Smooth muscle cell of the brain vasculature (primary cell): ENCODE measurements at regions not wholly inside any gene's neighbourhood (a gene's known extent, or its start where the extent isn't known, plus 50 kb on each side); places are given as distances from the start of the nearest gene placed in this dataset.

Experiments
- DNase-seq: peaks from one replicate; pipeline ENCODE4 v3.0.0-alpha.2; 2012; ENCODE audit warnings: low read depth, low spot score

DNA sequence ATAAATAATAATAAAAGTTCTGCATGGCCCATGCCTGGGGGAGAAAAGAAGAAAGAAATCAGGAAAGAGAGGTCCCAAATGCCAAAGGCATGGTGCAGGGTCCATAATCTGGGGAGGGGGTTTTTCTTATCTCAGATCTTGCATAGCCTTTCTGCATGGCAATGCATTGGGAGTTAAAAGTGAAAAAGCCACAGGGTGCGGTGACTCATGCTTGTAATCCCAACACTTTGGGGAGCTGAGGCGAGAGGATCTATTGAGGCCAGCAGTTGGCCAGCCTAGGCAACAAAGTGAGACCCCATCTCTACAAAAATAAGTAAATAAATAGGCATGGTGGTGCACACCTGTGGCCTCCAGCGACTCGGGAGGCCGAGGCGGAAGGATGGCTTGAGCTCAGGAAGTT, 76.8 kb upstream of the GATA2 start:
- DNase-seq, result no peak

DNA sequence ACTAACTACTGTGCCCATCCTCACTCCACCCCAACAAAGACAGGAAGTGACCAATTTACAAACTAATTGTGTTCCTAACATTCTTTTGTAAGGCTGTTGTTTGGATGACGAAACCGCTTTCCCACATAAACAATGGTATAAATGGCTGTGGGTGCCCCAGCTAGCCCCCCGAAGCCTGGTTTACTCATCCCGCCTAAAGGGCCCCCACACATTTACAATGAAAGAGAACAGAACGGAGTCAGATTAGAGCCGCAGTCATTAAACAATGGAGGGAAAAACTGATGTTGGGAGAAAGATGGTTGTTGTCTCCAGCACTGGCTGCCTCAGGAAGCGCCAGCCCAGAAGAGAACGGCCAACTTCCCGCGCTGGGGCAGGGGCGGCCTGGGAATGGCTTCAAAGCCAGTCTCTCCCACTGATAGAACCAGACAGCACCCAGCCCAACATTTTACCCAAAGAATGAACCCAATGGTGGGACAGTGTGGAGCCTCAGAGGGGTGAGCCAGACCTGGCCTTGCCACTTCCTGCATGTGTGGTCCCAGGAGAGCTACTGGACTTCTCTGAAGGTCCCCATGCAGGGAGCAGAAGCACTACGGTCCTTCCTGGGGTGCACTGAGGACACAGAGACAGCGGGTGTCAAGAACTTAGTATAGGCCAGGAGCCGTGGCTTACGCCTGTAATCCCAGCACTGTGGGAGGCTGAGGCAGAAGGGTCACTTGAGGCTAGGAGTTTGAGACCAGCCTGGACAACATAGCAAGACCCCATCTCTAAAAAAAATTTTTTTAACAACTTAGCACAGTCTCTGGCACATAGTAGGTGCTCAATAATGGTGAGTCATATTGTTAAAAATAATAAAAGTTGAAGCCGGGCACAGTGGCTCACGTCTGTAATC, 75.8 kb upstream of the GATA2 start:
- DNase-seq, result no peak

DNA sequence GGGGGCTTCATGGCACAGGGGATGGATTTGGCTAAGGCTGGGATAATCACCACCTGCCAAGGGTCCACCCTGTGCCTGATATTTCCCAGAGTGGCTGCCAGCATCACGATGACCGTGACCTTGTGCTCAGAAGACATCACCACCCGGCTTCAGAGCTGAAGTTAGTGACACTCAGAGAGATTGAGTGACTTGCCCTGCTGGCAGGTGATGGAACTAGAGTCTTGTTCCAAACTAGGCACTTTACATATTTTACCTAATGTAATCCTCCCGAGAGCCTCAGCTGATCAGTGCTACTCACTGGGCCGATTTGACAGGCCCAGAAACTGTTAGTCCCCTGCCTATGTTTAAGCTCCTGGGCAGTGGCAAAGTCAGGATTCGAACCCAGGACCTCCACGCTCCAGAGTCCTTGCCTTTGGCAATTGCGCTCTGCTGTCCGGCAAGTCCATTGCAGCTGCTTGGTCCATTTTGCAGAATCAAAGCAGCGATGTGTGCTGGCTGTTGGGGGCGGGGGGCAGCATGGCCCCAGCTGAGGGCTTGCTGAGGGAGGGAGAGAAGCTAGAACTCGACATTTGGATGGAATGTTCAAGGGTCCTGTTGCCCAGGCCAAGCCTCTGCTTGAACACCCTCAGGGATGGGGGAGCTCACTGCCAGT, 74.8 kb upstream of the GATA2 start:
- DNase-seq, result no peak

DNA sequence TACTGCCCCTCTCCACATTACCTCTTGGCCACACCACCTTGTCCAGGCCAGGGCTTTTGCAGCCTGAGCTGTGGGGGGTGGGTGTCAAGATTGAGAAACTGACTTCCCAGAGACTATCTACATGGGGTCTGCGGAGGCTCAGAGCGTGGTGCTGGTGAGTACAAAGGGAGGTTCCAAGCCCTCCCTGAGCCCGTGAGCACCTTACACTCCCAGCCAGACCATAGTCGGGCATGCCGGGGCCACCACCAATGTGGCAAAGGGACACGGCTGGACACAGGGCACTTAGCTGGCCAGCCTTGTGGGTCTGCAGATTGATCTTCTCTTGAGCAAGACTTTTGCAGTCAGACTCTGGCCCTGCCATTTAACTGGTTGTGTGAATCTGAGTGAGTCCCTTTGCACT, 74.1 kb upstream of the GATA2 start:
- no peak for DNase-seq

DNA sequence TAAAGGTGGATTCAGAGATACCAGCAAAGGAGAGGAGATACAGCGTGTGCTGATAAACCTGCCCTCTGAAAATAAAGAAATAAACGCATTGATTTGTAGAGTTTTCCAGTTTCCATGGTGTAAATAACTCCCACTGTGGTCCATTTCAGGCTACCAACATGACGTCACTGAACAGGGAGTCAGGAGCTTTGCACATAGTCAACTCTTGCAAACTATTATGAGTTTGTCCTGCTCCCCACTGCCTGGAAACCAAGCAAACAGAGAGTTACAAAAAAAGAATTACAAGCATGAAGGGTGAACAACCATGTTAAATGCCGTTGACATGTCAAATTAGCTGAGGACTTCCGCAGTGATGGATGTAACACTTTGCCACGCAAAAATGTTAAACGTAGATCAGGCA, 70.4 kb upstream of the GATA2 start:
- no peak for DNase-seq

DNA sequence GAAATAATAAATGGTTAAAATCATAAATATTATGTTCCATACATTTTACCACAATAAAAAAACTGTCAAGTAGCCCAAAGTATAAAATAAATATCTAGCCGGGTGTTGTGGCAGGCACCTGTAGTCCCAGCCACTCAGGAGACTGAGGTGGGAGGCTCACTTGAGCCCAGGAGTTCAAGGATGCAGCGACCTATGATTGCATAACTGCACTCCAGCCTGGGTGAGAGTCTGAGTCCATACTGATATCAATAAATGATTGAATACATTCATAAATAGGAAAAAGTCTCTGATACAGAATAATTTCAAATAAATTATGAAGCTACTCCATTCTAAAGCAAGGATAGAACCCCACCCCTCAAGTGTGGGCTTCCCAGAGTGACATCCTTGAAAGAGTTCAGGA, 68.5 kb upstream of the GATA2 start:
- DNase-seq, result no peak

DNA sequence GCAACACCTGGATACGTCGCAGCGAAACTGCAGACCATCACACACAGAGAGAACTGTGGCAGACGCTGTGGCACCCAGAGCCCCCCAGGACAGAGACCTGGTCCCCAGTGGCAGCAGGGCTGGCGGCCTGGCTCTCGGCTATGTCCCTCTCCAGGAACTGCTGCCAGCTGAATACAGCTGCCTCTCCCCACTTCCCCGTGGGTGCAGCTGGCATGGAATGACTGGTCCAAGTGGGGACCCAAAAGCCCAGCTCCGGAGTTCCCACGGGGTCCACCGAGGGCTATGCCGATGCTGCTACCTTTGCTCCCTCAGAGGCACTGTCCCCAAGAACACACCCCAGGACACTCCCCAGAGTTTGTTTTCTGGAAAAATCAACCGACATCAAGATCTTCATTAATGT, 67.8 kb upstream of the GATA2 start:
- no peak for DNase-seq

DNA sequence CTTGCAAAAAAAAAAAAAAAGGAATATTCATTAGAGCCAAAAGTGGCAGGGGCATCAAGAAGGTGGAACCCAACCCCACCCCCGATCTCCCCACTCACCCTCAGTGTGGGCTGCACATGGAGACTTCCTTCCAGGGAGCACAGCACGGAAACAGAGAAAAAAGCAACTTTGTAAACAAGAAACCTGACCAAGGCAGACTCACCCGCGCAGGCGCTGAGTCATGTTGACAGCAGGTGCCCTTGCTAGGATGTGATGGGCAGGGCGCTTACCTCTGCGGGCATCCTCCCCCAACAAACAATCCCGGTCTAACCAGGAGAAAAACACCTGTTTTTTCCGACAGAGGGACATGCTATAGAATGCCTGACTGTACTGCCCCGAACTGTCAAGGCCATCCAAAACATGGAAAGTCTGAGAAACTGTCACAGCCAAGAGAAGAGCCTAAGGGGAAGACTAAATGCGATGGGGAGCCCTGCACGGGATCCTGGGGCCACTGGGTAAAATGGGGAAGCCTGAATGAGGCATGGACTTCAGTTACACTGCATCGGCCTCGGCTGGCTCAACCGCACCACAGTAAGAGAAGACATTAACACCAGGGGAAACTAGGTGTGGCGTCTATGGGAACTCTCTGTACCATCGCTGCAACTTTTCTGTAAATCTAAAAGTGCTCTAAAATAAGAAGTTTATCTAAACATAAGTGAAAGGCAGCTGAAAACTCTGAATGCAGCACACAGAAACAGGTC, 66.7 kb upstream of the GATA2 start:
- no peak for DNase-seq

DNA sequence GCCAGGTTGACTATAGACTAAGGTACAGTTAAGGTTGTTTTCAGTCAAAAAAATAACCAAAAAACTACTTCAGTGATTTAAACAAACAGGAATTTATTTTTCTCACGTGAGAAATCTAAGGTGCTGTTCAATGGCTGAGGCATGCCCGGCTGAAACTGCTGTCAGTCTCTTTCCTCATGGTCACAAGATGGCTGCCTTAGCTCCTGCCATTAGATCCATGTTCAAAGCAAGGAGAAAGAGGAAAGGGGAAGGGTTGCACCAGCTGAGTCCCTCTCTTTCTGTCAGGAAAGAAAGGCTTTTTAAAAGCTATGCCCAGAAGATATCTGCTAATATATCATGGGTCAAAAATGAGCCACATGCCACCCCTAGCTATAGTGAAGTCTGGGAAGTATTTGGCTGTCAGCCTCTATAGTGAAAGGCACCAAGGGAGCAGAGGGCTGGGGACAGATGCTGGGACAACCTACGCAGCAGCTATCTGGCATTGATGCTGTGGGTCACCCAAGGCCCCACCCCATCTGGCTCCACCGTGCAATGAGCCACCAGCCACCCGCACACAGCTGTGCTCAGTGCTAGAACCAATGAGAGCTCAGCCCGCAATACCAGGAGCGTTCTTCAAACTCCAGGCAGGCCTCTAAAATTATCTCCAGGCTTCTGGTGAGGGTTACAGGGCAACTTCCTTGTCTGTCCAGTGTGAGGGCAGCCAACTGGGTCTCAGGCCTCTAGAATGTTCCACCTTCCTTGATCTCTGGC, 64.7 kb upstream of the GATA2 start:
- no peak for DNase-seq

DNA sequence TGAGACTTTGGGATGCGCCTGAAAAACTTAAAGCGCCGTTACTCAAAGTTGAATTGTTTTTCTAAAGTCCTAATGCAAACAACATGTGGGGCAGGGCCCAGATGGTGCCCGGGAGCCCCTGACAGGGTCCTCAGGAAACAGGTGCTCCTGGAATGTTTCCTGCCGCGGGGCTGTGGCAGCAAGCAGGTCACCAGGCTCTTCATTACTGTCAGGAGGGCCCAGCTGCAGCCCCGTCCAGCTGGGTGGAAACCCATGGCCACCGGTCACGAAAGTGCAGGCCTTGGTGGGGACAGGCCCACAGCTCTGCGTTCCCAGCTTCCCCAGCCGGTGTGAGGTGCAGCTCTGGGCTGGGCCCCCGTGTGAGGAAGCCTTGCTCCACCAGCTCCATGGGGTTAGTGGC, 63.9 kb upstream of the GATA2 start:
- no peak for DNase-seq

DNA sequence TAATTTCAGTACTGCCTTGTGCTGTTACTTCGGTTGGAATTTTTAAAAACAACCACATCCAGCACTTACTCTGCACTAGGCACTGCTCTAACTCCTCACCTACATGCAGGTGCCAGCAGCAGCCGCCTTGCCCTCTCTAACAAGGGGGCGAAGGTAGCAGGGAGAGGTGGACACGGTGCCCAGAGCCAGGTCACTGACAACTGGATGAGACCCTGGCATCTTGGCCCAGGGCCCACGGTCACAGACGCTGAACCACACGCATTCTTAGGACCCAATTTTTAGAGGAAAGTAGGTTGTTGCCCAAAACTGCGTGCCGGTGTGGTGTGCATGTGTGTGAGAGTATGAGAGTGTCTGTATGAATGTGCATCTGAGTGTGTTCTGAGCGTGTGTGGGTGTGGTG, 63.4 kb upstream of the GATA2 start:
- DNase-seq, result no peak

DNA sequence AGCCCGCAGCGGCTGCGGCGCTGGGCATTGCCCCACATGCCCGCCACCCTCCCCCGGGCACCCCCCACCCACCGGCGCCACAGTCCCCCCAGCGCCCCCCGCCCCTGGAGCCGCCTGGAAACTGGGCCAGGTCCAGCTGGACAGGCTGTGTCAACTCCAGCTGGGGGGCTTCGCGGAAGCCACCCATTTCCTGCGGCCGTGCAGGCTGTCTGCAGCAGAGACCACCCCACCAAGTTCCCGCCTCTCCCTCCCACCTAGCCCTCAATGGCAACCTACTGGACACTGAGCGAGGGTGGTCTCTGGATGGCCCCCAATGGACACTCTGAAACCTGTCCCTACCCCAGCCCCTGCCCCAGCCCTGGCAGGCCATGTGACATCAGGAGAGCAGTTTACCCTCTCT, 62.8 kb upstream of the GATA2 start:
- no peak for DNase-seq

DNA sequence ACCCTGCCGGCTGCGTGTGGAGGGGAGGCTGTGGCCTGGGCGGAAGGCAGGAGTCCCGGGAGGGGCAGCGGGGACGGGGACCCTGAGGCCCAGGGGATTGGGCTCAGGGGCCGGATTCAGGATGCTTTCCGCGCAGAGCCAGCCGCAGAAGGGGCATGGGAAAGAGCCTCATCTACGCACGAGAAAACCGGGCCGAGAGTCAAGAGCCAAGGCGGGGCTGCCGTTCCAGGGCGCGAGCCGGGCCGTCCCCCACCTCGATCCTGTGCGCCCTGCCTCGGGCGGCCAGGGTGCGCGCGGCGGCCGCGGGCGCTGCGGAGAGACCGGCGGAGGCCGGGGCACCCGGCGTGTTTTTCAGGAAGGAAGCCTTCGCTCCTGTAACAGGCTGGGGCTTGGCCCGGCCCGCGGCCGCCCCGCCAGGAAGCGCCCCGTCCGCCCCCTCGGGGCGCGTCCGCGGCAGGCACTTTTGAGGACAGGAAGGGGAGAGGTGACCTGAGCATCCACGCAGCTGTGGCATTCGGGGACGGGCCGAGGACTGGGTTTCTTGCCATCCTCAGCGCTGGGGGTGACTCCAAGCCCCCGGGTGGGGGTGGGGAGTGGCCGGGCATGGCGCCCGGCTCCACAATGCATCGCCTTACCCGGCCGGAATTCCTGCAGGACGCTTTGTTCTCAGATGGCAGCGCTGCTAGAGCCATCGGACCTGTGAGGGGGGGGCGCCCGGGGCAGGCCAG, 62.3 kb upstream of the GATA2 start:
- DNase-seq, result no peak

DNA sequence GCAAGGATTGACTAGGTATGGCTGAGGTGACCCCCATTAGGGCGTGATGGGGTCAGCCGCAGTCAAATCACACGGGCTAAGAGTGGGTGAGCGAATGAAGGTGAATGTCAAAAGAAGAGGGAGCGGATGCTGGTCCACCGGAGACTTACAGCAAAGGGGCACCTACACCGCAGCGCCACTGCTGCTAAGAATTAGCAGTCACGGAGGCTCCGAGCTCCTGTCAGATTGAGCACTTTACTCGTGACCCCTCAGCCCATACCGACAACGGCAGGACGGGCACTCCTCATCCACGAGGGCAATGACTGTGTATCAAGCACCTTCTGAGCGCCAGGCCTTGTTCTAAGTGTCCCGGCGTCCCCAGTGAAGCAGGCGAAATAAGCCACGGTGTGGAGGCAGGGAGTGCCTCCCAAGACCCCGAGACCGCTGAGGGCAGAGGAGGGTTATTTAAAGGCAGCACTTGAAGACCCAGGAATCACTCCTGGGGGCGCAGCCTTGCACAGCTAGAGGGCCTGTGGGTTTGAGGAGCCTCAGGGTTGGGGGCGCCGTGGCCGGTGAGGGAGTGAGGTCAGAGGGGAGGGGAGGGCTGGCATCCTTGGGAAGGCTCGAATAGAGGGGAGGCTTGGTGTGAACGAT, 61.6 kb upstream of the GATA2 start:
- DNase-seq, result no peak

DNA sequence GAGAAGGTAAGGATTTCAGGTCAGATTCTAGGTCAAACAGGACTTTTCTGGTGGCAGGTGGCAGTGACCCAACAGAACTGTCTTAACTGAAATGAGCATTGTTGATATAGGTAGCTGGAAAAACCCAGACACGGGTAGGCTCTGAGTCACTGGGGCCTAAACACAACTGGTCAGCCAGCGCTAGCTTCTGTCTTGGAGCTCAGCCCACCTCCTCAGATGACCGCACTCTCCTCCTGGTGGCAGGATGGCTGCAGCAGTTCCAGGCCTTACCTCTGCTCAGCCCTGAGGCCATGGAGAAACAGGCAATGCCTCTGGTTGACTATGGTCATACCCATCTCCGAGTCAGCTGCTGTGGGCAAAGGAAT, 61.1 kb upstream of the GATA2 start:
- DNase-seq, result no peak

DNA sequence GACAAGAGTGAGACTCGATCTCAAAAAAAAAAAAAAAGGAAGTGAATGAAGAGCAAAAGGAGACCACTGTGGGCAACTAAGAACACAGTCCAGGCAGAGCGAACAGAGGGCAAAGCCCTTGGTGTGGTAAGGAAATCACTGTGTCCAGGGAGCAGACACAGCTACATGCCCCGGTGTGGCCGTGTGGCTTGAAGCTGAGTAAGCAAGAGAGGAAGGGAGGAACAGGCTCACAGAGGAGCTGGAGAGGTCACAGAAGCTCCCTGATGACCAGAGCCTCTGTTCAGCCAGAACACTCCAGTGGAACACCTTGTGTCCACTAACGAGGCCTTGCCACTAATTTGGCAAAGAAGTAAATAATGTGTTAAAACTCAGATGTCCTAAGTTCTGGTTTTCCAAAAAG, 60.6 kb upstream of the GATA2 start:
- no peak for DNase-seq

DNA sequence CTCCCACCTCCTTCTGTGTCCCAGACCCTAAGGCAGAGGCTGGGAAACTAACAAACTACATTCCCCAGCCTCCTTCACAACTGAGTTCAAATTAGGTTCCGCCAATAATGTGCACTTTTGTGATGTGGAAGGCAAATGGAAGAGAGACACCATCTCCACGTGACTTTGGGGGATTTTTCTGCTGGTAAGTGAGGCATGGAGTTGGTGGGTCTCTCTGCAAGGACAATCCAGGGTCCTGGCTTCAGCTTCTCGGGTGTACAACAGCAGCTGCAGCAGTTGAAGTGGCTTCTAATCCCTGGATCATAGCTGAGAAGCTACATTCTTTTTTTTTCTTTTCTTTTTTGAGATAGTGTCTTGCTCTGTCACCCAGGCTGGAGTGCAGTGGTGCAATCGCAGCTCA, 58.9 kb upstream of the GATA2 start:
- no peak for DNase-seq

DNA sequence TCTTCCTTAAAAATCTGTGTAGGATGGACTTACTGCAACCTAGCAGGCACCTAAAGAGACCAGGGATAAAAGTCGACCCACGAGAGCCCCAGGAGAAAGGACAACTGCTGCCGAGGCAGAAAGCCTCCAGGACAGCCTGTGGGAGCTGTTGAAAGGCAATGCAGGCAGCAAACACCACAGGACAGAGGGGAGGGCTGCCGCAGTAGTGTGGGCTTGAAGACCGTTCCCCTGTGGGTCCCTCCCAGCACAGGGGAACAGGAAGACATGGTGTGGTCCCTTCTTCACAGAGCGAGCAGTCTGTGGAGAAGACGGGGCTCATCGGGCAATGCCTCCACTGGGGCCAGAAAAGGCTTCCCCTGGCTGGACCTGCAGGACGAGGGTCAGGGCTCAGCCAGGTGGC, 58.5 kb upstream of the GATA2 start:
- no peak for DNase-seq

DNA sequence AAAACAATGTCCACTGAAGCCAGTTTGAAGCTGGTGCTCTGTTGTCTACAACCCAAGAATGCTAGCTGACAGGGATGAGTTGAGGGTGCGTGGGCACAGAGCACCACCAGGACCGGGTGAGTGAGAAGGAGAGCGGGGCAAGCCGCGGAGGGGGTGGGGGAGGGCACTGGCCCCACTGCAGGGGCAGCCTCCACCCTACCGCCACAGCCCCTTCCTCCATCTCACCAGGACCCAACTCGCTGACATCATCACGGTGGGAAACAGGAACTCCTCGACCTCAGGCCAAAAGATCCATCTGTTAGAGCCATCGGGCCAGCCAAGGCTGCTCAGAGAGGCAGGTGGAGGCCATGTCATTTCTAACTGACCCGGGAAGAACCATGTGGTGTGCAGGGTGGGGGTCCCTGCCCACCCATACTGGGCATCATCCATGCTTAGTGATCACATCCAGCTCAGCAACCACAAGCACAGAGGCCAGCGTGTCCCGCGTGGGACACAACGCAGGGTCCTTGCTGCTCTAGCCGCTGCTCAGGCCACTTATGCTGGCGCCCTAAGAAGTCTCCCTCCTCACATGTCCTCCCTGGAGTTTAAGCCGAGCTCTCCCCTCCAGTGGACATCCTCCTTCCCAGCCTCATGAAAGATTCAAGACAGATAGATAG, 57.6 kb upstream of the GATA2 start:
- no peak for DNase-seq

DNA sequence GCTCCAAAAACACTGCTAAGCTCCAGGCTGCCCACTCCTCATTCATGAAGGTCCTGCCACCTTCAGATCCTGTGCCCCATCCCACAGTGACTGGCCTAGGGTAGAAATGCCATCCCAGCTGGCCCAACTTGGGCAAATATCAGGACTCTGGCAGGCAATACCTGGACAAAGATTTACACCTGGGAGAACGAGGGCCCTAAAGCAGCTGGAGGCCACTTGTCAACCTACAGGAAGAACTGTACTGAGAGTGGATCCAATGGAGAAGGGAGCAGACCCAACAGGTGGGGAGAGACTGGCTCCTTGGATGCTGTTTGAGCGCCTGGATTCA, 57.1 kb upstream of the GATA2 start:
- DNase-seq, result no peak
